H1 (cell line): ENCODE measurements at regions not wholly inside any gene's neighbourhood (a gene's known extent, or its start where the extent isn't known, plus 50 kb on each side); places are given as distances from the start of the nearest gene placed in this dataset.

Experiments
- CTCF ChIA-PET: fragments of 300-600 bp; sonication (Branson Sonifier 250); formaldehyde crosslinking; loops from one replicate; lab custom pipeline; 2021; ENCODE audit not compliant: partially characterized antibody; lab: Charles Lee
- POLR2A ChIA-PET: fragments of 300-600 bp; sonication (Branson Sonifier 250); formaldehyde crosslinking; loops from one replicate; lab custom pipeline; 2021; ENCODE audit warnings: inconsistent platforms; ENCODE audit not compliant: partially characterized antibody; lab: Charles Lee
- DNase-seq, 2 experiments: peaks; one replicate each; pipeline versions ENCODE4 v3.0.0 to v3.0.0-alpha.2; 2010 to 2022; ENCODE audit warnings: low spot score in 2 of 2, low read depth in 1 of 2, mixed read lengths in 1 of 2
- FAIRE-seq: peaks from 2 replicates; lab custom pipeline; 2011; peaks lifted over from hg19 to GRCh38; lab: Jason Lieb, UNC
- H2AFZ ChIP-seq: 2 replicates; pipeline ENCODE4 v1.8.1; 2012; ENCODE audit warnings: low read length, inconsistent platforms
- H2AK5ac ChIP-seq: 2 replicates; pipeline ENCODE4 v1.6.1; 2013; ENCODE audit warnings: low read depth, low read length
- H2BK120ac ChIP-seq: replicated peaks from 2 replicates; pipeline ENCODE3; 2013; ENCODE audit warnings: low read depth, low read length, inconsistent platforms
- H2BK12ac ChIP-seq: 2 replicates; pipeline ENCODE4 v1.6.1; 2013; ENCODE audit warnings: low read depth, low read length
- H2BK15ac ChIP-seq: 2 replicates; pipeline ENCODE4 v1.6.1; 2013; ENCODE audit warnings: low read length
- H2BK20ac ChIP-seq: 2 replicates; pipeline ENCODE4 v1.6.1; 2013; ENCODE audit warnings: low read length
- H2BK5ac ChIP-seq: 2 replicates; pipeline ENCODE4 v1.6.1; 2013; ENCODE audit warnings: low read depth, low read length
- H3K14ac ChIP-seq: 2 replicates; pipeline ENCODE4 v1.6.1; 2013; ENCODE audit warnings: inconsistent platforms; ENCODE audit not compliant: insufficient read length
- H3K18ac ChIP-seq: 2 replicates; pipeline ENCODE4 v1.6.1; 2013; ENCODE audit warnings: low read length; ENCODE audit errors: extremely low read depth
- H3K23ac ChIP-seq: 2 replicates; pipeline ENCODE4 v1.6.1; 2013; ENCODE audit warnings: inconsistent platforms; ENCODE audit not compliant: insufficient read length
- H3K23me2 ChIP-seq: 2 replicates; pipeline ENCODE4 v1.6.1; 2013; ENCODE audit warnings: low read depth, low read length
- H3K27ac ChIP-seq: 2 replicates; pipeline ENCODE4 v1.6.1; 2011; ENCODE audit warnings: low read depth, low read length, inconsistent platforms
- H3K27me3 ChIP-seq, 4 experiments: replicated peaks in 1 of 4; 1 replicate in 1 of 4; 2 replicates in 3 of 4; pipeline versions ENCODE4 v1.6.1 to v1.8.1; 2011 to 2013; ENCODE audit warnings: low read length in 3 of 4, mild to moderate bottlenecking in 3 of 4, inconsistent platforms in 2 of 4, mixed read lengths in 2 of 4, moderate library complexity in 1 of 4; ENCODE audit not compliant: control insufficient read depth in 3 of 4, insufficient read depth in 3 of 4; ENCODE audit errors: extremely low read depth in 1 of 4
- H3K36me3 ChIP-seq, 4 experiments: 2 replicates each; pipeline versions ENCODE4 v1.6.1 to v1.8.1; 2011 to 2013; ENCODE audit warnings: mild to moderate bottlenecking in 4 of 4, low read length in 3 of 4, moderate library complexity in 2 of 4, control low read depth in 1 of 4, inconsistent platforms in 1 of 4; ENCODE audit not compliant: insufficient read depth in 4 of 4, control insufficient read depth in 2 of 4
- H3K4ac ChIP-seq: replicated peaks from 2 replicates; pipeline ENCODE3; 2013; ENCODE audit warnings: low read length, low read depth, mixed read lengths, inconsistent platforms; ENCODE audit not compliant: insufficient read length
- H3K4me1 ChIP-seq, 4 experiments: replicated peaks in 1 of 4; 1 replicate in 1 of 4; 2 replicates in 3 of 4; pipeline versions ENCODE4 v1.6.1 to v1.8.1; 2011 to 2013; ENCODE audit warnings: low read length in 3 of 4, inconsistent platforms in 2 of 4, mixed read lengths in 1 of 4; ENCODE audit not compliant: insufficient read depth in 4 of 4, control insufficient read depth in 3 of 4
- H3K4me2 ChIP-seq, 2 experiments: 2 replicates each; pipeline versions ENCODE4 v1.6.1 to v1.8.1; 2011 to 2013; ENCODE audit warnings: low read depth in 2 of 2, low read length in 2 of 2, control low read depth in 1 of 2, inconsistent platforms in 1 of 2, mild to moderate bottlenecking in 1 of 2; ENCODE audit not compliant: insufficient read depth in 1 of 2
- H3K4me3 ChIP-seq, 4 experiments: fragments of 200-600, 300-600 bp in 1 of 4; sonication (generic), shearing (Covaris generic), sonication (Bioruptor Twin) in 1 of 4; 2 replicates each; pipeline versions ENCODE4 v1.5.1 to v1.8.1; 2011 to 2016; ENCODE audit warnings: low read length in 4 of 4, low read depth in 3 of 4, control low read depth in 2 of 4, inconsistent platforms in 2 of 4, mild to moderate bottlenecking in 2 of 4, mixed read lengths in 1 of 4, moderate library complexity in 1 of 4; ENCODE audit not compliant: insufficient read depth in 2 of 4; ENCODE audit errors: extremely low read depth in 1 of 4
- H3K56ac ChIP-seq: replicated peaks from 2 replicates; pipeline ENCODE3; 2013; ENCODE audit warnings: low read depth, mild to moderate bottlenecking, mixed read lengths, low read length, inconsistent platforms; ENCODE audit not compliant: insufficient read length
- H3K79me1 ChIP-seq: 2 replicates; pipeline ENCODE4 v1.6.1; 2013; ENCODE audit warnings: low read depth, low read length, control low read depth
- H3K79me2 ChIP-seq, 2 experiments: 2 replicates each; pipeline versions ENCODE4 v1.6.1 to v1.8.1; 2012 to 2013; ENCODE audit warnings: low read length in 2 of 2, mild to moderate bottlenecking in 2 of 2, inconsistent platforms in 1 of 2; ENCODE audit not compliant: insufficient read depth in 2 of 2, control insufficient read depth in 1 of 2
- H3K9ac ChIP-seq, 4 experiments: replicated peaks in 1 of 4; 1 replicate in 1 of 4; 2 replicates in 3 of 4; pipeline versions ENCODE4 v1.6.1 to v1.8.1; 2011 to 2013; ENCODE audit warnings: low read depth in 3 of 4, low read length in 3 of 4, control low read depth in 2 of 4, mild to moderate bottlenecking in 2 of 4, moderate library complexity in 2 of 4, inconsistent platforms in 1 of 4; ENCODE audit errors: extremely low read depth in 1 of 4
- H3K9me3 ChIP-seq, 2 experiments: 2 replicates each; pipeline versions ENCODE4 v1.6.1 to v1.8.1; 2012 to 2013; ENCODE audit warnings: mild to moderate bottlenecking in 2 of 2, moderate library complexity in 2 of 2, control low read depth in 1 of 2, inconsistent platforms in 1 of 2, low read depth in 1 of 2, low read length in 1 of 2, mixed read lengths in 1 of 2; ENCODE audit not compliant: insufficient read depth in 2 of 2
- H4K20me1 ChIP-seq, 2 experiments: replicated peaks in 1 of 2; 2 replicates each; pipeline versions ENCODE3 to v1.8.1; 2011 to 2013; ENCODE audit warnings: inconsistent platforms in 2 of 2, low read length in 2 of 2, mild to moderate bottlenecking in 1 of 2; ENCODE audit not compliant: insufficient read depth in 2 of 2, control insufficient read depth in 1 of 2
- H4K5ac ChIP-seq: 2 replicates; pipeline ENCODE4 v1.6.1; 2013; ENCODE audit warnings: low read length, low read depth, mixed read lengths, inconsistent platforms; ENCODE audit not compliant: insufficient read length
- H4K8ac ChIP-seq: 2 replicates; pipeline ENCODE4 v1.8.0; 2013; ENCODE audit warnings: mild to moderate bottlenecking, moderate library complexity, low read length, inconsistent platforms; ENCODE audit not compliant: insufficient read depth; ENCODE audit errors: extremely low read depth
- H4K91ac ChIP-seq: replicated peaks from 2 replicates; pipeline ENCODE3; 2013; ENCODE audit warnings: low read length, mixed read lengths, inconsistent platforms; ENCODE audit not compliant: insufficient read length
- ATF2 ChIP-seq: IDR thresholded peaks from 2 replicates; pipeline ENCODE4 v1.6.1; 2012; ENCODE audit warnings: low read length, inconsistent platforms
- BCL11A ChIP-seq, 2 experiments: IDR thresholded peaks; one replicate each; pipeline ENCODE4 v1.6.1; 2011; ENCODE audit warnings: low read depth in 2 of 2, low read length in 2 of 2, mild to moderate bottlenecking in 2 of 2
- BRCA1 ChIP-seq: IDR thresholded peaks from 2 replicates; pipeline ENCODE4 v1.6.1; 2012; ENCODE audit warnings: low read depth, low read length, improper control_type of control experiment
- EP300 ChIP-seq, 2 experiments: IDR thresholded peaks; 1 replicate in 1 of 2; 2 replicates in 1 of 2; pipeline ENCODE4 v1.6.1; 2011 to 2012; ENCODE audit warnings: low read depth in 2 of 2, low read length in 2 of 2, mild to moderate bottlenecking in 2 of 2, borderline replicate concordance in 1 of 2, inconsistent platforms in 1 of 2, moderate library complexity in 1 of 2
- EZH2 ChIP-seq: fragments of 200-600 bp; sonication (generic); IDR thresholded peaks from 2 replicates; pipeline ENCODE4 v1.7.1; 2012; ENCODE audit warnings: low read depth, mild to moderate bottlenecking, moderate library complexity, low read length, inconsistent platforms; ENCODE audit not compliant: severe bottlenecking
- JUN ChIP-seq: IDR thresholded peaks from 2 replicates; pipeline ENCODE4 v1.6.1; 2011; ENCODE audit warnings: low read depth, mild to moderate bottlenecking, improper control_type of control experiment, low read length
- JUND ChIP-seq: IDR thresholded peaks from 2 replicates; pipeline ENCODE4 v1.6.1; 2011; ENCODE audit warnings: mild to moderate bottlenecking, improper control_type of control experiment, low read length
- NRF1 ChIP-seq: IDR thresholded peaks from 2 replicates; pipeline ENCODE4 v1.6.1; 2011; ENCODE audit warnings: mild to moderate bottlenecking, low read depth, low read length, improper control_type of control experiment
- SAP30 ChIP-seq: fragments of 300-600 bp; sonication (generic); IDR thresholded peaks from 2 replicates; pipeline ENCODE4 v1.7.1; 2012; ENCODE audit warnings: low read length, moderate library complexity, mild to moderate bottlenecking, inconsistent platforms; ENCODE audit not compliant: insufficient read depth, insufficient replicate concordance
- SIX5 ChIP-seq: IDR thresholded peaks from 2 replicates; pipeline ENCODE4 v1.6.1; 2011; ENCODE audit warnings: mild to moderate bottlenecking, low read depth, low read length
- SP1 ChIP-seq: IDR thresholded peaks from 2 replicates; pipeline ENCODE4 v1.6.1; 2011; ENCODE audit warnings: low read depth, low read length
- SRF ChIP-seq: IDR thresholded peaks from 2 replicates; pipeline ENCODE4 v1.6.1; 2011; ENCODE audit warnings: mild to moderate bottlenecking, low read depth, low read length, moderate library complexity
- TBP ChIP-seq: IDR thresholded peaks from 2 replicates; pipeline ENCODE4 v1.6.1; 2011; ENCODE audit warnings: low read depth, low read length, improper control_type of control experiment
- WGBS, 2 experiments: shearing (Covaris generic) in 1 of 2; methylation state at CpG; one replicate each; pipeline versions ENCODE4 v1.1.6 to v1.1.7; 2013 to 2015; ENCODE audit warnings: low lambda C conversion rate in 2 of 2, mixed read lengths in 2 of 2, inconsistent platforms in 1 of 2, low coverage in 1 of 2, missing lambda C conversion rate in 1 of 2; ENCODE audit not compliant: insufficient replicate concordance in 2 of 2, insufficient coverage in 1 of 2, insufficient read length in 1 of 2; ENCODE audit errors: extremely low coverage in 1 of 2, missing lambda C conversion rate in 1 of 2; 5-methylcytosine and 5-hydroxymethylcytosine counted together

GRCh38 chr10:3624367-3624766, 160.6 kb downstream of the KLF6 start:
- Histone ChIP-seq H4K20me1 (no peaks in the 10 kb centered on the region), H3K23ac (no peak overlapping the region), H2BK120ac (no peak overlapping the region), H2AFZ (peak overlapping the region; percentile 35; the same call in 1 of the 2 replicates), H2BK20ac (no peak overlapping the region), H3K4me1 (peaks cover 0 to 4% (median 2%) of the 10 kb centered on the region in 4 experiments; a peak in 3 of 7 replicates), H2BK15ac (no peak overlapping the region), H3K56ac (no peak overlapping the region), H3K27me3 (no peaks in the 10 kb centered on the region), H3K14ac (no peak overlapping the region), H2AK5ac (no peak overlapping the region), H3K9ac (no peak overlapping the region), H4K91ac (no peak overlapping the region), H3K36me3 (no peaks in the 10 kb centered on the region), H4K5ac (no peak overlapping the region), H3K4me2 (peak overlapping the region; percentile 28 to 56; a peak in 3 of 4 replicates), H3K79me2 (no peaks in the 10 kb centered on the region), H3K4me3 (no peak overlapping the region), H2BK5ac (no peak overlapping the region), H4K8ac (no peak overlapping the region), H3K79me1 (no peaks in the 10 kb centered on the region), H3K18ac (no peak overlapping the region), H3K27ac (no peak overlapping the region), H2BK12ac (no peak overlapping the region), H3K9me3 (peaks cover 8 to 9% of the 10 kb centered on the region in 2 experiments; a peak in 2 of 4 replicates), H3K4ac (no peak overlapping the region), H3K23me2 (no peaks in the 10 kb centered on the region)
- 49% methylated on average over 8 of the region's 8 CpGs; no CpG with 5 or more reads in 1 of the 2 experiments for WGBS, 2 experiments
- ChIA-PET CTCF (no interaction called here), POLR2A (interaction anchor here (0.6 kb wide), 1 partner anchor 330 kb away, joined by 3 read pairs; no protein-coding TSS in a partner anchor)
- no peak for DNase-seq
- FAIRE-seq = no peak
- no peak for TF ChIP-seq BCL11A (IDR thresholded peaks at IDR 0.05; ENCODE audit: low read depth in 2 of 2, low read length in 2 of 2)
- no peak for TF ChIP-seq SP1
- no peak for TF ChIP-seq TBP
- TF ChIP-seq SIX5 = no peak
- TF ChIP-seq NRF1 = no peak
- no peak for TF ChIP-seq JUND
- TF ChIP-seq BRCA1 = no peak
- TF ChIP-seq EP300 (IDR thresholded peaks at IDR 0.05; ENCODE audit: borderline replicate concordance in 1 of 2, low read depth in 2 of 2, low read length in 2 of 2) = no peak
- no peak for TF ChIP-seq SAP30
- TF ChIP-seq ATF2 = no peak
- no peak for TF ChIP-seq JUN
- TF ChIP-seq SRF = no peak
- TF ChIP-seq EZH2 = no peak
